Activated B cell treated with CpG ODN at 0.5 μM for 24 hours (primary cell): ENCODE measurements at regions not wholly inside any gene's neighbourhood (a gene's known extent, or its start where the extent isn't known, plus 50 kb on each side); places are given as distances from the start of the nearest gene placed in this dataset.

ENCODE experiments used
- ATAC-seq: fragments of 200-7000 bp; cut with Tn5 transposase; one replicate; pipeline ENCODE4 v1.10.0; 2021; ENCODE audit warnings: low read depth, mild to moderate bottlenecking, moderate library complexity
- CTCF ChIA-PET: fragments of 350-600 bp; sonication (Branson Sonifier 250); formaldehyde crosslinking; loops from one replicate; lab custom pipeline; 2021; ENCODE audit warnings: antibody characterized with exemption; lab: Charles Lee
- POLR2A ChIA-PET: fragments of 350-600 bp; sonication (Branson Sonifier 250); formaldehyde crosslinking; loops from one replicate; lab custom pipeline; 2021; ENCODE audit warnings: antibody characterized with exemption; lab: Charles Lee
- DNase-seq: peaks from one replicate; pipeline ENCODE4 v3.0.0; 2022
- H3K27ac Mint-ChIP-seq: one replicate; pipeline ENCODE4 v1.8.0; 2020; ENCODE audit warnings: mixed read lengths
- H3K27me3 Mint-ChIP-seq: one replicate; pipeline ENCODE4 v1.8.0; 2021; ENCODE audit warnings: mixed read lengths
- H3K36me3 Mint-ChIP-seq: one replicate; pipeline ENCODE4 v1.8.0; 2021; ENCODE audit warnings: low read depth, mixed read lengths
- H3K4me1 Mint-ChIP-seq: one replicate; pipeline ENCODE4 v1.8.0; 2021; ENCODE audit warnings: mixed read lengths
- H3K4me3 Mint-ChIP-seq: one replicate; pipeline ENCODE4 v1.8.0; 2020; ENCODE audit warnings: mild to moderate bottlenecking, mixed read lengths
- H3K9me3 Mint-ChIP-seq: one replicate; pipeline ENCODE4 v1.8.0; 2020; ENCODE audit warnings: mixed read lengths
- intact Hi-C: fragments of 100-400 bp; cut with micrococcal nuclease; formaldehyde crosslinking; loops from one replicate; pipeline ENCODE4 v1.15.1; 2024
- TF ChIP-seq, protein P1 (sequence below): fragments of 200-600 bp; IDR thresholded peaks from one replicate; pipeline ENCODE4 v1.8.0; 2022; ENCODE audit warnings: antibody characterized with exemption, mild to moderate bottlenecking

DNA sequence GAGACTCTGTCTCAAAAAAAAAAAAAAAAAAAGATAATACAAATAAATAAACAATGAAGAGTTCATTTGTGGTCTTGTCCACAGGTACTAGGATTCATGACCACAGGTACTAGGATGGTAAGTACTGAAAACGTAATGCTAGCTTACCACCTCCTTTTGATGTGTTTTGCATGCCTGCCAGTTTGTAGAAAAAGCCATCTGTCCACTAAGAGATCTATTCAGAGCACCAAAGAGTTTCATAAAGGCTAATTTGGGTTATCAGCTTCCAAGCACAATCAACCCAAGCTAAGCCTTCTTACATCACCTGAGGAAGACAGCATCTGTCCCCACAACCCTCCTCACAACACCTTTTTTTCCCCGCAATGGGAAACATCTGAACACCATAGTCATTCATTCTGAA, 477.2 kb downstream of the ZEB2 start:
- H3K9me3 Mint-ChIP-seq = no peaks in the 10 kb centered on the region
- TF ChIP-seq, protein P1, sequence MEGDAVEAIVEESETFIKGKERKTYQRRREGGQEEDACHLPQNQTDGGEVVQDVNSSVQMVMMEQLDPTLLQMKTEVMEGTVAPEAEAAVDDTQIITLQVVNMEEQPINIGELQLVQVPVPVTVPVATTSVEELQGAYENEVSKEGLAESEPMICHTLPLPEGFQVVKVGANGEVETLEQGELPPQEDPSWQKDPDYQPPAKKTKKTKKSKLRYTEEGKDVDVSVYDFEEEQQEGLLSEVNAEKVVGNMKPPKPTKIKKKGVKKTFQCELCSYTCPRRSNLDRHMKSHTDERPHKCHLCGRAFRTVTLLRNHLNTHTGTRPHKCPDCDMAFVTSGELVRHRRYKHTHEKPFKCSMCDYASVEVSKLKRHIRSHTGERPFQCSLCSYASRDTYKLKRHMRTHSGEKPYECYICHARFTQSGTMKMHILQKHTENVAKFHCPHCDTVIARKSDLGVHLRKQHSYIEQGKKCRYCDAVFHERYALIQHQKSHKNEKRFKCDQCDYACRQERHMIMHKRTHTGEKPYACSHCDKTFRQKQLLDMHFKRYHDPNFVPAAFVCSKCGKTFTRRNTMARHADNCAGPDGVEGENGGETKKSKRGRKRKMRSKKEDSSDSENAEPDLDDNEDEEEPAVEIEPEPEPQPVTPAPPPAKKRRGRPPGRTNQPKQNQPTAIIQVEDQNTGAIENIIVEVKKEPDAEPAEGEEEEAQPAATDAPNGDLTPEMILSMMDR = no peak
- intact Hi-C loops = no loop called here
- no peak for ATAC-seq
- DNase-seq = no peak
- peaks cover 4% of the 10 kb centered on the region for H3K36me3 Mint-ChIP-seq
- H3K4me1 Mint-ChIP-seq = no peaks in the 10 kb centered on the region
- ChIA-PET CTCF (no interaction called here), POLR2A (no interaction called here)
- no peak overlapping the region for H3K4me3 Mint-ChIP-seq
- H3K27ac Mint-ChIP-seq = no peak overlapping the region
- H3K27me3 Mint-ChIP-seq = no peaks in the 10 kb centered on the region

DNA sequence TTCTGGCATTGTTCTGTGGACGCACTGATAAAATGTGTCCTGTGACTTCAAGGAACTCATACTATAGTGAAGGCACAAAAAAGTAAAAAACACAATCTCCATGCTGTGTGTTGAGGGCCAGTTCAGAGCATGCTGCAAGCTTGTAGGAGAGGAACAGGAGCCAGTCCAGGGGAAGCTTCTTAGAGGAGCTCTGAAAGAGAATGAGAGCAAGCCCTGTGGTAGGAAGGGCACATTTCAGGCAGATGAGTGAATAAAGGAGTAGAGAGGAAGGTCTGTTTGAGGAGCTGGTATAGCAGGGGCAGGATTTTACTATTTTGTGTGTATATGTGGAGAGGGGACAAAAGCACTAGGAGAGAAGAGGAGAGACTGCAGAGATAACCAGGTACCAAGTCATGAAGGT, 478.3 kb downstream of the ZEB2 start:
- TF ChIP-seq, protein P1 = no peak
- no peaks in the 10 kb centered on the region for H3K9me3 Mint-ChIP-seq

DNA sequence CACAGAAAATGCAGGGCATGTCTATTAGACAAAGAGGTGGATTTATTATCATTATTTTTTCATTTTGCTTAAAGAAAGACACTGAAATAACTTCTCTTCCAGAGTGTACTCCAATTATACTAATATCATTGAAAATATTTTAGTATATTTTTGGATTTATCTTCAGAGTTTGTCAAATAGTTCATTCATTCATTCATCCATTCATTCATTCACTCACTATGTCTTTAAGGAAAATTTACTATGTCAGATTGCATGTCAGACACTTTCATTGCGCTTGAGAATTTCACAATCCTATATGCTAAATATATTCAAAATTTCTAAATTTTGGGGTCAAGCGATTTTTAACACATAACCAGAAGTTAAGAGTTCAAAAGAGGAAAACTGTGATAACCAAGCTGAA, 479.1 kb downstream of the ZEB2 start:
- Mint-ChIP-seq H3K4me3 (no peak overlapping the region), H3K36me3 (peaks cover 4% of the 10 kb centered on the region), H3K9me3 (no peaks in the 10 kb centered on the region), H3K27me3 (no peaks in the 10 kb centered on the region), H3K27ac (no peak overlapping the region), H3K4me1 (no peaks in the 10 kb centered on the region)
- CTCF ChIA-PET = no interaction called here
- intact Hi-C loops = no loop called here
- TF ChIP-seq, protein P1 = no peak
- POLR2A ChIA-PET = no interaction called here
- ATAC-seq (no peak), DNase-seq (no peak)

More for the DNA sequence above, 478.3 kb downstream of the ZEB2 start:
- no peak overlapping the region for H3K4me3 Mint-ChIP-seq
- ChIA-PET CTCF (no interaction called here), POLR2A (no interaction called here)
- H3K36me3 Mint-ChIP-seq = peaks cover 4% of the 10 kb centered on the region
- no peak overlapping the region for H3K27ac Mint-ChIP-seq
- no peaks in the 10 kb centered on the region for H3K4me1 Mint-ChIP-seq
- no peaks in the 10 kb centered on the region for H3K27me3 Mint-ChIP-seq
- DNase-seq (no peak), ATAC-seq (no peak)
- intact Hi-C loops = no loop called here

DNA sequence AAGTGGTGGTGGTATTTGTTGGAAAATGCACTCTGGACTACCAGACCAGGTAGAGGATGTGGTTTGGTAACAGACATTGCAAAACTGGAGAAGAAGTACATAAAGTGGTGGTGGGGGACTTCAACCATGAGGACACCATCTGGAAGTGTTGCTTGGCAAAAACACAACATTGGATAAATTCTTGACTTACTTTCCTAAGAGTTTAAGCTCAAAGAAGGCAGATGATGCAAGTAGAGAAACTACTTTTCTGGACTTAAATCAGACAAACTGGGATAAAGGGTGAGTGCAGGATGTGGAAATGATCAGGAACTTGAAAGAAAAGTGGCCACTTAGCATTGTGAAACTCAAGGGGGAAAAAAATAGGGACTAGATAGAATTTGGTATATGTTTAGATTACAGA, 487.4 kb downstream of the ZEB2 start:
- H3K27ac Mint-ChIP-seq = no peak overlapping the region
- H3K9me3 Mint-ChIP-seq = no peaks in the 10 kb centered on the region
- DNase-seq (no peak), ATAC-seq (no peak)
- ChIA-PET CTCF (no interaction called here), POLR2A (no interaction called here)
- no peaks in the 10 kb centered on the region for H3K27me3 Mint-ChIP-seq
- TF ChIP-seq, protein P1 = no peak
- no peak overlapping the region for H3K4me3 Mint-ChIP-seq
- H3K36me3 Mint-ChIP-seq = peaks cover 4% of the 10 kb centered on the region
- H3K4me1 Mint-ChIP-seq = no peaks in the 10 kb centered on the region
- intact Hi-C loops = no loop called here

DNA sequence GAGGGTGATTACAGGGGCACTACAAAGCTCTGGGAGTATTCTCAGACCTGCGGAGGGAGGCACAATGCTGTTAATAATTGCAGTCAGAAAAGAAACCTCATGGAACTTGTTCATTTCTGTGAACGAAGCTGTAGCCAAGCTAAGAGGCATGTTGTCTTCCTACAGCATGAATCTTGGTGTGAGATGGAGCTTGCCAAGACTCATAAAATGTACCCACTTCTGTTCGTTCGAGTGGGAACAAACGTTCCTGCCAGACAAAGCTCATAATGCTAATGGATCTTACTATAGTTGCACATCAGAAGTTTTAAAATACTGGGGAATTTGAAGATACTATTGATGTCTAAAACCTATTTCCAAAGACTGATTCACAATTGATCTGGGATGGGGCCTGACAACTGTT, 489.1 kb downstream of the ZEB2 start:
- H3K4me3 Mint-ChIP-seq = no peak overlapping the region
- ChIA-PET POLR2A (no interaction called here), CTCF (no interaction called here)
- TF ChIP-seq, protein P1 = no peak
- peaks cover 5% of the 10 kb centered on the region for H3K36me3 Mint-ChIP-seq
- intact Hi-C loops = no loop called here
- no peaks in the 10 kb centered on the region for H3K27me3 Mint-ChIP-seq
- H3K4me1 Mint-ChIP-seq = no peaks in the 10 kb centered on the region
- ATAC-seq (no peak), DNase-seq (no peak)
- no peak overlapping the region for H3K27ac Mint-ChIP-seq
- no peaks in the 10 kb centered on the region for H3K9me3 Mint-ChIP-seq
